ENCODE measurements at regions not wholly inside any gene's neighbourhood (a gene's known extent, or its start where the extent isn't known, plus 50 kb on each side); places are given as distances from the start of the nearest gene placed in this dataset.

GRCh38 chr14:71472356-71473340, 459.6 kb upstream of the RGS6 start:
- no peaks in the 10 kb centered on the region for H3K27me3 ChIP-seq (ENCODE audit: insufficient read depth)
- Mint-ChIP-seq H3K4me1 (peaks cover 32% of the 10 kb centered on the region), H3K27ac (no peak overlapping the region), H3K4me3 (no peak overlapping the region), H3K27me3 (ENCODE audit: insufficient read depth, low read depth, poor library complexity) (no peaks in the 10 kb centered on the region), H3K36me3 (ENCODE audit: low read depth) (peaks cover 9% of the 10 kb centered on the region; the same call in 1 of the 3 replicates), H3K9me3 (peaks cover 4% of the 10 kb centered on the region; the same call in 2 of the 3 replicates)
- 0 out of 2 replicates have a peak, but pooled peaks cover 7% of the 10 kb centered on the region for H3K9me2 ChIP-seq (ENCODE audit: insufficient read depth)
- ATAC-seq = no peak
- H3K79me2 ChIP-seq (replicated peaks; ENCODE audit: insufficient read depth) = peaks cover 42% of the 10 kb centered on the region; the same call in 1 of the 2 replicates
- no peak overlapping the region for H3K4me3 ChIP-seq
- no peaks in the 10 kb centered on the region for H3F3A ChIP-seq (replicated peaks; ENCODE audit: low read depth)
- no peak overlapping the region for H2AFZ ChIP-seq
- 0 out of 2 replicates have a peak overlapping the region, but pooled peaks have one; percentile 13 for H3K4me2 ChIP-seq
- TF ChIP-seq ZNF114 (CRISPR knock-in tag; IDR thresholded peaks at IDR 0.05) (no peak), EZH2 (IDR thresholded peaks at IDR 0.05; ENCODE audit: low read depth, unreplicated experiment) (no peak), EZH2phosphoT487 (IDR thresholded peaks at IDR 0.05; ENCODE audit: unreplicated experiment) (no peak), REST (IDR thresholded peaks at IDR 0.05; ENCODE audit: unreplicated experiment) (no peak), ZNF331 (CRISPR knock-in tag; IDR thresholded peaks at IDR 0.05; ENCODE audit: low read depth) (no peak), NANOG (IDR thresholded peaks at IDR 0.05; ENCODE audit: borderline replicate concordance) (no peak), JUNB (IDR thresholded peaks at IDR 0.05; ENCODE audit: unreplicated experiment) (no peak), STAT1 (IDR thresholded peaks at IDR 0.05; ENCODE audit: unreplicated experiment) (no peak), POLR2AphosphoS5 (IDR thresholded peaks at IDR 0.05; ENCODE audit: low read depth) (no peak), CREB1 (CRISPR knock-in tag; IDR thresholded peaks at IDR 0.05; ENCODE audit: low read depth) (no peak), ZNF462 (CRISPR knock-in tag; IDR thresholded peaks at IDR 0.05) (no peak)
- TF ChIP-seq, protein P1, sequence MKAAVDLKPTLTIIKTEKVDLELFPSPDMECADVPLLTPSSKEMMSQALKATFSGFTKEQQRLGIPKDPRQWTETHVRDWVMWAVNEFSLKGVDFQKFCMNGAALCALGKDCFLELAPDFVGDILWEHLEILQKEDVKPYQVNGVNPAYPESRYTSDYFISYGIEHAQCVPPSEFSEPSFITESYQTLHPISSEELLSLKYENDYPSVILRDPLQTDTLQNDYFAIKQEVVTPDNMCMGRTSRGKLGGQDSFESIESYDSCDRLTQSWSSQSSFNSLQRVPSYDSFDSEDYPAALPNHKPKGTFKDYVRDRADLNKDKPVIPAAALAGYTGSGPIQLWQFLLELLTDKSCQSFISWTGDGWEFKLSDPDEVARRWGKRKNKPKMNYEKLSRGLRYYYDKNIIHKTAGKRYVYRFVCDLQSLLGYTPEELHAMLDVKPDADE (IDR thresholded peaks at IDR 0.05) = no peak
- TF ChIP-seq, protein P2, sequence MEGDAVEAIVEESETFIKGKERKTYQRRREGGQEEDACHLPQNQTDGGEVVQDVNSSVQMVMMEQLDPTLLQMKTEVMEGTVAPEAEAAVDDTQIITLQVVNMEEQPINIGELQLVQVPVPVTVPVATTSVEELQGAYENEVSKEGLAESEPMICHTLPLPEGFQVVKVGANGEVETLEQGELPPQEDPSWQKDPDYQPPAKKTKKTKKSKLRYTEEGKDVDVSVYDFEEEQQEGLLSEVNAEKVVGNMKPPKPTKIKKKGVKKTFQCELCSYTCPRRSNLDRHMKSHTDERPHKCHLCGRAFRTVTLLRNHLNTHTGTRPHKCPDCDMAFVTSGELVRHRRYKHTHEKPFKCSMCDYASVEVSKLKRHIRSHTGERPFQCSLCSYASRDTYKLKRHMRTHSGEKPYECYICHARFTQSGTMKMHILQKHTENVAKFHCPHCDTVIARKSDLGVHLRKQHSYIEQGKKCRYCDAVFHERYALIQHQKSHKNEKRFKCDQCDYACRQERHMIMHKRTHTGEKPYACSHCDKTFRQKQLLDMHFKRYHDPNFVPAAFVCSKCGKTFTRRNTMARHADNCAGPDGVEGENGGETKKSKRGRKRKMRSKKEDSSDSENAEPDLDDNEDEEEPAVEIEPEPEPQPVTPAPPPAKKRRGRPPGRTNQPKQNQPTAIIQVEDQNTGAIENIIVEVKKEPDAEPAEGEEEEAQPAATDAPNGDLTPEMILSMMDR (conservative IDR thresholded peaks at IDR 0.05; ENCODE audit: low read depth in 2 of 2) = no peak
- peaks cover 6% of the 10 kb centered on the region; the same call in 1 of the 2 replicates for H3K4me1 ChIP-seq (ENCODE audit: insufficient read depth)
- peaks cover 5% of the 10 kb centered on the region; the same call in 1 of the 2 replicates for H4K20me1 ChIP-seq (replicated peaks; ENCODE audit: insufficient read depth)
- no peaks in the 10 kb centered on the region for H3K36me3 ChIP-seq (ENCODE audit: insufficient read depth)
- no peak overlapping the region for H3K27ac ChIP-seq (ENCODE audit: low read depth)
- DNase-seq (ENCODE audit: low spot score) = no peak

Measured in GM23338 (cell line).